HL-60 (cell line): ENCODE measurements at regions not wholly inside any gene's neighbourhood (a gene's known extent, or its start where the extent isn't known, plus 50 kb on each side); places are given as distances from the start of the nearest gene placed in this dataset.

Experiments used
- DNase-seq, 2 experiments: peaks; one replicate each; pipeline ENCODE4 v3.0.0-alpha.2; 2010 to 2020; ENCODE audit warnings: low read depth in 1 of 2, low spot score in 1 of 2
- H3K27ac ChIP-seq: fragments of 250-450 bp; sonication (Bioruptor Pico); replicated peaks from 2 replicates; pipeline ENCODE4 v1.5.1; 2020; ENCODE audit warnings: mild to moderate bottlenecking, moderate library complexity
- H3K27me3 ChIP-seq: fragments of 250-450 bp; sonication (Bioruptor Pico); 2 replicates; pipeline ENCODE4 v1.5.1; 2021; ENCODE audit warnings: mild to moderate bottlenecking, moderate library complexity; ENCODE audit not compliant: insufficient read depth, poor library complexity, severe bottlenecking
- H3K4me3 ChIP-seq: replicated peaks from 2 replicates; pipeline ENCODE4 v1.5.1; 2011; ENCODE audit warnings: mild to moderate bottlenecking, control low read depth, low read length; ENCODE audit not compliant: insufficient read depth
- GABPA ChIP-seq: IDR thresholded peaks from 2 replicates; pipeline ENCODE4 v1.6.1; 2012; ENCODE audit warnings: low read depth
- POLR2AphosphoS5 ChIP-seq: IDR thresholded peaks from 2 replicates; pipeline ENCODE4 v1.6.1; 2012; ENCODE audit warnings: low read depth
- REST ChIP-seq: IDR thresholded peaks from 2 replicates; pipeline ENCODE4 v1.6.1; 2012; ENCODE audit warnings: low read depth; ENCODE audit not compliant: insufficient replicate concordance
- SPI1 ChIP-seq: IDR thresholded peaks from 2 replicates; pipeline ENCODE4 v1.6.1; 2012; ENCODE audit warnings: low read depth, mild to moderate bottlenecking, borderline replicate concordance
- TF ChIP-seq, protein P1 (sequence below): IDR thresholded peaks from one replicate; pipeline ENCODE4 v1.5.1; 2011; ENCODE audit warnings: low read length, control low read depth, inconsistent platforms; ENCODE audit not compliant: insufficient read depth

DNA sequence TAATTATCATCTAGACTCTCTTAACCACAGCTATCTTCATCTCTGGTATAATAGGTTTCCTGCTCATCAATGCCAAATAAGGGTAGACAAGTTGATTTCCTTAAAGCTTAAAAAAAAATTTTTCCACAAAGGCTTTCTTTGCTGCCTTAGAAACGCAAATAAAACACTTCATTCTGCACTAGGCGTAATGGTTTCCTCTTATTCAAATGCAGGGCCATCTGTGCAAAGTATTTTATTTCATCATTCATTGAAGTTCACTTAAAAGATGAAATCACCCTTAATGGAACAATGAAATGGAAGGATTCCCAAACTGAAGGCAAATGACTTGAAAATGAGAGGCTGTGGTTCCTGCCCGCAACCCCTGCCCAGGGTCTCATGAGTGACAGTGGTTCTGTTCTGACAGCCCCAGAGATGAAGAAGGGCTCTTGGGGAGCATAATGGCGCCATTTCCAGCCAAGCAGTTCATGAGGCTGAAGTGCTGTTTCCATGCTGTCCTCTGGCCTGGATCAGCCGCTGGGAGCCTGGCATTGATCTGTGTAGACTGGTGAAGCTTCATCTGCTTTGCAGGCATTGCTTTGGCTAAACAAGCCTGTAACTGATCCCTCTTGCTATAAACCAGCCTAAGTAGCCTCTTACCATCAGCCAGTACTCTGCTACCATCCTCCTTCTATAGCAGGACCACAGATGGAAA is 276.9 kb upstream of the WWC1 start:
- Histone ChIP-seq H3K27me3 (no peaks in the 10 kb centered on the region), H3K27ac (no peak overlapping the region), H3K4me3 (no peak overlapping the region)
- TF ChIP-seq POLR2AphosphoS5 (no peak), GABPA (no peak), SPI1 (no peak)
- TF ChIP-seq, protein P1, sequence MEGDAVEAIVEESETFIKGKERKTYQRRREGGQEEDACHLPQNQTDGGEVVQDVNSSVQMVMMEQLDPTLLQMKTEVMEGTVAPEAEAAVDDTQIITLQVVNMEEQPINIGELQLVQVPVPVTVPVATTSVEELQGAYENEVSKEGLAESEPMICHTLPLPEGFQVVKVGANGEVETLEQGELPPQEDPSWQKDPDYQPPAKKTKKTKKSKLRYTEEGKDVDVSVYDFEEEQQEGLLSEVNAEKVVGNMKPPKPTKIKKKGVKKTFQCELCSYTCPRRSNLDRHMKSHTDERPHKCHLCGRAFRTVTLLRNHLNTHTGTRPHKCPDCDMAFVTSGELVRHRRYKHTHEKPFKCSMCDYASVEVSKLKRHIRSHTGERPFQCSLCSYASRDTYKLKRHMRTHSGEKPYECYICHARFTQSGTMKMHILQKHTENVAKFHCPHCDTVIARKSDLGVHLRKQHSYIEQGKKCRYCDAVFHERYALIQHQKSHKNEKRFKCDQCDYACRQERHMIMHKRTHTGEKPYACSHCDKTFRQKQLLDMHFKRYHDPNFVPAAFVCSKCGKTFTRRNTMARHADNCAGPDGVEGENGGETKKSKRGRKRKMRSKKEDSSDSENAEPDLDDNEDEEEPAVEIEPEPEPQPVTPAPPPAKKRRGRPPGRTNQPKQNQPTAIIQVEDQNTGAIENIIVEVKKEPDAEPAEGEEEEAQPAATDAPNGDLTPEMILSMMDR, result no peak
- DNase-seq, result no peak

DNA sequence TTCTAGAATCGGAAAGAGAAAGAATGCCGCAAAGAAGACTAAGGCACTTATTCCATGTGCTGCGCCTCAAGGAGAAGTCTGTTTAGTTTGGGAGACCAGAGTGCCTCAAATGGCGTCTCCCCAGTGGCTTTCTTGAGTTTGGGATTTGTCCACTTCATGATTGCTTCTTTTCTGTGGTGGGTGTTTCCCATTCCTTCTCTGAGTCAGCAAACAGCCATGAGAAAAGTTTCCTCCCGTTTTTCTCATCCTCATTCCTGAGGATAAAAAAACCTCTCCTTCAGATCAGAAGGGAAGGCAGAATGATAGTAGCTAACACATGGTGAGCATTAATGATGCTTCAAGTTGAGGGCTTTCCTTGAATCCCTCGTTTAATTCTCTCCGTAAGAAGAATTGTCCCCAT is 275.9 kb upstream of the WWC1 start:
- Histone ChIP-seq H3K27me3 (no peaks in the 10 kb centered on the region), H3K27ac (no peak overlapping the region), H3K4me3 (no peak overlapping the region)
- DNase-seq, result no peak
- TF ChIP-seq SPI1 (no peak), REST (no peak), POLR2AphosphoS5 (no peak)
- TF ChIP-seq, protein P1, result no peak

GRCh38 chr5:168017313-168017712 is 274.1 kb upstream of the WWC1 start:
- no peak overlapping the region for H3K27ac ChIP-seq
- H3K27me3 ChIP-seq, result no peaks in the 10 kb centered on the region
- TF ChIP-seq SPI1, result no peak
- DNase-seq, result no peak
- no peak overlapping the region for H3K4me3 ChIP-seq

- Histone ChIP-seq H3K4me3 (no peak overlapping the region), H3K27me3 (no peaks in the 10 kb centered on the region), H3K27ac (no peak overlapping the region)
- TF ChIP-seq SPI1, result no peak
- TF ChIP-seq REST, result no peak
- TF ChIP-seq, protein P1, result no peak
- TF ChIP-seq POLR2AphosphoS5, result no peak
- DNase-seq, result no peak
Measured at GRCh38 chr5:168019143-168019542, 272.3 kb upstream of the WWC1 start.
